ENCODE measurements at regions not wholly inside any gene's neighbourhood (a gene's known extent, or its start where the extent isn't known, plus 50 kb on each side); places are given as distances from the start of the nearest gene placed in this dataset.

DNA sequence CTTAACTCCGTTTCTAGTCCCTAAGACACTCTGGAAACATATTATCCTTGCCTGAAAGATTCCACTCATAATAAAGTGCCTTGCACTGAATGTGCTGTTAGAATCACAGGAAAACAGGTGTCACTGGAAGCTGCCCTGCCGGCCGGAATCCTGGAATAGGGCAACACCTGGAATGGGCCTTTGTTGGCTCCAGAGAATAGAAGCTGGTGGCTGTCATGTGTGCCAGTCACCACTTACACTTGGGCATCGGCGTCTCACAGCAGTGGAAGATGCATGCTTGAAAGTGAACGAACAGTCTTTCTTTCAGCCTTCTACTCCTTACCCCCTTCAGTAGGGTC, 90.8 kb upstream of the AFDN start:
- Histone ChIP-seq H3K9me3 (no peaks in the 10 kb centered on the region), H3K27me3 (no peaks in the 10 kb centered on the region), H3K36me3 (ENCODE audit: low read depth, missing control alignments) (no peaks in the 10 kb centered on the region), H3K4me3 (no peak overlapping the region), H3K4me1 (peaks cover 11% of the 10 kb centered on the region), H3K27ac (no peak overlapping the region)
- TF ChIP-seq POLR2A (IDR thresholded peaks at IDR 0.05) = no peak
- TF ChIP-seq, protein P1, sequence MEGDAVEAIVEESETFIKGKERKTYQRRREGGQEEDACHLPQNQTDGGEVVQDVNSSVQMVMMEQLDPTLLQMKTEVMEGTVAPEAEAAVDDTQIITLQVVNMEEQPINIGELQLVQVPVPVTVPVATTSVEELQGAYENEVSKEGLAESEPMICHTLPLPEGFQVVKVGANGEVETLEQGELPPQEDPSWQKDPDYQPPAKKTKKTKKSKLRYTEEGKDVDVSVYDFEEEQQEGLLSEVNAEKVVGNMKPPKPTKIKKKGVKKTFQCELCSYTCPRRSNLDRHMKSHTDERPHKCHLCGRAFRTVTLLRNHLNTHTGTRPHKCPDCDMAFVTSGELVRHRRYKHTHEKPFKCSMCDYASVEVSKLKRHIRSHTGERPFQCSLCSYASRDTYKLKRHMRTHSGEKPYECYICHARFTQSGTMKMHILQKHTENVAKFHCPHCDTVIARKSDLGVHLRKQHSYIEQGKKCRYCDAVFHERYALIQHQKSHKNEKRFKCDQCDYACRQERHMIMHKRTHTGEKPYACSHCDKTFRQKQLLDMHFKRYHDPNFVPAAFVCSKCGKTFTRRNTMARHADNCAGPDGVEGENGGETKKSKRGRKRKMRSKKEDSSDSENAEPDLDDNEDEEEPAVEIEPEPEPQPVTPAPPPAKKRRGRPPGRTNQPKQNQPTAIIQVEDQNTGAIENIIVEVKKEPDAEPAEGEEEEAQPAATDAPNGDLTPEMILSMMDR (IDR thresholded peaks at IDR 0.05) = no peak
- WGBS, 2 donors = 76 to 79% methylated on average over 6 of the region's 6 CpGs
- intact Hi-C loops (cut with DNase I; ENCODE audit: low total_unique reads) = no loop called here
- DNase-seq = no peak

DNA sequence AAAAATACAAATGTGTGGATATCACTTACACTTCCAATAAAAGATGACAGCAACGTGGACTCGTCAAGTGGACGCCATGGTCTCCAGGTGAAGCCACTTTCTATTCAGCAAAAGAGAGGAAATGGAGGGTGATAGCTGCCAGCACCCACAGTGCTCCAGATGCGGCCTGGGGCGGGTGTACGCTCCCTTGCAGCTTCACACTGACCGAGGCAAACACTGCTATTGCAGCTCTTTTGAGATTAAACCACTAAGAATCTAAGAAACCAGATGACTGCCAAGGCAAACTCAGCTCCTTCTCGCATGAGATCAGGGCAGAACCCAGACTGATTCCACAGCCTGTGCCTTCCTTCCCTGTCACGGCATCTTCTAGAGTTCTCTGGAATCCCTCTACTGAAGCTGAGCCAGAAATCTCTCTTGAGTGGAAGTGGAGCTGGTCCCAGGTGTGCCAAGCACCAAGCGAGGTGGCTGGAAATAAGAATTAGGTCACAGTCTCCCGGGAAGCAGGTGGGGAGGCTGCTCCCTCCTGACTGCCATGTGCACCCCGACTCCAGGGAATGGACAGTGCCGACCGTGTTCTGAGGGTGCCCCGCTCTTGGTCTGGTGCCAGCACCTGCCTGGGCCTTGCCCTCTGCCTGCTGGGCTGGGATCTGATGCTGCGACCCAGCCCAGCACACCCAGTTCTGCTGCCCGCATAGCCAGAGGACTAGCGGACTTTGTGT, 90.1 kb upstream of the AFDN start:
- peaks cover 11% of the 10 kb centered on the region for H3K4me1 ChIP-seq
- no peak overlapping the region for H3K4me3 ChIP-seq
- H3K9me3 ChIP-seq = no peaks in the 10 kb centered on the region
- intact Hi-C loops (cut with DNase I; ENCODE audit: low total_unique reads) = no loop called here
- no peak for DNase-seq
- TF ChIP-seq, protein P1 (IDR thresholded peaks at IDR 0.05) = no peak
- TF ChIP-seq POLR2A (IDR thresholded peaks at IDR 0.05) = no peak
- 76 to 83% methylated on average over 11 to 18 of the region's 18 CpGs for WGBS, 2 donors
- no peaks in the 10 kb centered on the region for H3K36me3 ChIP-seq (ENCODE audit: low read depth, missing control alignments)
- no peak overlapping the region for H3K27ac ChIP-seq
- no peaks in the 10 kb centered on the region for H3K27me3 ChIP-seq

DNA sequence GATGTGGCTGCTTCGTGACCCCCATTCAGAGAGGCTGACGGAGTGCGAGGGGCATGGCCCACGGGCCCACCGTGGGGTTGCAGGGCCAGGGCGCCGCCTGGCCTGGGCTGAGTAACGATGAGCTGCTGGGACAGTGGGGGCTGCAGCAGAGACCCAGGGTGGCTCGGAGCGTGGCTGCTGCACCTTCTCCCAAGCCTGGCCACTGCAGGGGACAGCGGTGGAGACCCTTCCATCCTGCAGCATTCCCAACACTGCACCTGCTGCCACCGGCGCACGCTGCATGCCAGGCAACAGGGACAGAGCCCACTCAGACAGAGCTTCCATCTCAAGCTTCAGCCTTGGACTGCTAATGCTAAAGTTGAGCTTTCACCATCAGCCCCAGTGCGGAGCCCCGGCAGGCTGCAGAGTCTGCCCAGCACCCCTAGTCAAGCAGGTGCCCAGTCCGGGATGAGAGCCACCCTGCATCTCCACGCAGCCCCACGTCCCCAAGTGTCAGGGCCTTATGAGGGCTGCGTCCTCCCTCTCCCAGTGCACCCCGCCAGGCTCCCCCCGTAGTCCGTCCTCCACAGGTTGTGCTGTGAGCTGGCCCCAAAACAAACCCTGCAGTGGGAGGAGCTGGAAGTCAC, 89.4 kb upstream of the AFDN start:
- peaks cover 11% of the 10 kb centered on the region for H3K4me1 ChIP-seq
- H3K27ac ChIP-seq = no peak overlapping the region
- no peak overlapping the region for H3K4me3 ChIP-seq
- no peaks in the 10 kb centered on the region for H3K36me3 ChIP-seq (ENCODE audit: low read depth, missing control alignments)
- WGBS, 2 donors = 94 to 100% methylated on average over 9 to 23 of the region's 23 CpGs
- H3K27me3 ChIP-seq = no peaks in the 10 kb centered on the region
- TF ChIP-seq, protein P1 (IDR thresholded peaks at IDR 0.05) = no peak
- no peak for TF ChIP-seq POLR2A (IDR thresholded peaks at IDR 0.05)
- no peaks in the 10 kb centered on the region for H3K9me3 ChIP-seq
- intact Hi-C loops (cut with DNase I; ENCODE audit: low total_unique reads) = no loop called here
- DNase-seq = no peak

DNA sequence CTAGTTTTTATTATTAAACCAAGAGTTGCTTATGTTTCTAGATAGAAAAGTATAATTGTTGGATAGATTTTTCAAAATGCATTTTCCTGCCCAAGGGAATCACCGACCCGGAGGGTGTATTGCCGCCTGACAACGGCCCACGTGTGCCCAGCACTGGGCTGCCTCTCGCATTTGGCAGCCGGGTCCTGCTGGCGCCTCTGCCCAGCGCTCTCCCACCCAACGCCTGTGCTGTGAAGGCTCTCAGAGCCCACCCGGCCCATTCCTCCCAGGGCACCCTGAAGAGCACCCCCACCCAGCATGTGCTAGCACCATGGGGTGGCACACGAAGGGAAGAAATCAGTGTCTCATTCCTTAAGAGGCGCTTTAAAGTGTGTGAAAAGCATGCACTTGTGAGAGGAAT, 88.3 kb upstream of the AFDN start:
- no peak overlapping the region for H3K27ac ChIP-seq
- no peak for DNase-seq
- intact Hi-C loops (cut with DNase I; ENCODE audit: low total_unique reads) = no loop called here
- WGBS, 2 donors = 96 to 99% methylated on average over 13 of the region's 13 CpGs
- no peak overlapping the region for H3K4me3 ChIP-seq
- H3K36me3 ChIP-seq (ENCODE audit: low read depth, missing control alignments) = no peaks in the 10 kb centered on the region
- H3K4me1 ChIP-seq = peaks cover 11% of the 10 kb centered on the region
- TF ChIP-seq, protein P1 (IDR thresholded peaks at IDR 0.05) = no peak
- no peak for TF ChIP-seq POLR2A (IDR thresholded peaks at IDR 0.05)
- no peaks in the 10 kb centered on the region for H3K27me3 ChIP-seq
- no peaks in the 10 kb centered on the region for H3K9me3 ChIP-seq
